Activated CD4-positive, alpha-beta T cell treated with anti-CD3 and anti-CD28 coated beads for 24 hours (primary cell): ENCODE measurements at regions not wholly inside any gene's neighbourhood (a gene's known extent, or its start where the extent isn't known, plus 50 kb on each side); places are given as distances from the start of the nearest gene placed in this dataset.

ENCODE experiments used
- DNase-seq, 2 donors: peaks; one replicate each; pipeline ENCODE4 v3.0.0-alpha.2; 2020; ENCODE audit warnings: low read depth in 2 of 2

GRCh38 chr9:126152622-126153362 is 173.8 kb upstream of the MVB12B start:
- DNase-seq, result no peak

- DNase-seq, result no peak
Measured at GRCh38 chr9:126153382-126153781, 173.2 kb upstream of the MVB12B start.

- no peak for DNase-seq
Measured at GRCh38 chr9:126154182-126154827, 172.3 kb upstream of the MVB12B start.

GRCh38 chr9:126154869-126155268 is 171.8 kb upstream of the MVB12B start:
- no peak for DNase-seq

GRCh38 chr9:126155756-126156664 is 170.6 kb upstream of the MVB12B start:
- no peak for DNase-seq

- no peak for DNase-seq
Measured at GRCh38 chr9:126156898-126157297, 169.7 kb upstream of the MVB12B start.

GRCh38 chr9:126157423-126157822 is 169.2 kb upstream of the MVB12B start:
- DNase-seq, result no peak

- DNase-seq, result no peak
Measured at GRCh38 chr9:126157826-126158587, 168.6 kb upstream of the MVB12B start.

- no peak for DNase-seq
Measured at GRCh38 chr9:126158588-126159429, 167.8 kb upstream of the MVB12B start.

GRCh38 chr9:126159430-126160060 is 167.1 kb upstream of the MVB12B start:
- no peak for DNase-seq

GRCh38 chr9:126160067-126160853 is 166.4 kb upstream of the MVB12B start:
- DNase-seq, result no peak

- no peak for DNase-seq
Measured at GRCh38 chr9:126160854-126161329, 165.7 kb upstream of the MVB12B start.

- DNase-seq, result no peak
Measured at GRCh38 chr9:126162611-126163381, 163.8 kb upstream of the MVB12B start.

- DNase-seq, result no peak
Measured at GRCh38 chr9:126164796-126165525, 161.7 kb upstream of the MVB12B start.

- no peak for DNase-seq
Measured at GRCh38 chr9:126165755-126166154, 160.9 kb upstream of the MVB12B start.

GRCh38 chr9:126166291-126166690 is 160.3 kb upstream of the MVB12B start:
- DNase-seq, result no peak

GRCh38 chr9:126166866-126167265 is 159.8 kb upstream of the MVB12B start:
- DNase-seq, result no peak

GRCh38 chr9:126169736-126170135 is 156.9 kb upstream of the MVB12B start:
- DNase-seq, result no peak
